ENCODE measurements at regions not wholly inside any gene's neighbourhood (a gene's known extent, or its start where the extent isn't known, plus 50 kb on each side); places are given as distances from the start of the nearest gene placed in this dataset.
"Not testable (repeated sequence)": the region's sequence is repeated elsewhere in the genome, so short reads cannot be mapped to it uniquely, and the experiment has no call there.

DNA sequence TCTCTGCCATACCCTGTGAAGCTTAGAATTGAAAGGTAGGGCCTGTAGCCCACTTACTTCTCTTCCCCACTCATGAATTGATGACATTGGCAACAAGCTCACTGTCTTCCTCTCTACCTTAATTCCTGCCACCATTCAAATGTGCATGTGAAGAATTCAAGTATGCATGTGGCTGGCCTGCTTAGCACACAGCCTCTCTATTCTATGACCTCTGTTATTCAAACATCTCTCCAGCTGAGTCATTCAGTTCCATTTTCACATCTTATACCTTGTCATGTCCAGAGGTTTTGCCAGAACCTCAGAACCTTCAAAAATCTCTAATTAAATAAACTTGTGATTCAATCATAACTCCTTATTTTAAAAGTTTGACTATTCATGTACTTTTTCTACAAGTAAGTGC lies 114.7 kb upstream of the MAN2A1 start:
- FAIRE-seq: no peak

- FAIRE-seq: no peak
Measured at GRCh38 chr5:109573766-109574165, 116.0 kb upstream of the MAN2A1 start.

DNA sequence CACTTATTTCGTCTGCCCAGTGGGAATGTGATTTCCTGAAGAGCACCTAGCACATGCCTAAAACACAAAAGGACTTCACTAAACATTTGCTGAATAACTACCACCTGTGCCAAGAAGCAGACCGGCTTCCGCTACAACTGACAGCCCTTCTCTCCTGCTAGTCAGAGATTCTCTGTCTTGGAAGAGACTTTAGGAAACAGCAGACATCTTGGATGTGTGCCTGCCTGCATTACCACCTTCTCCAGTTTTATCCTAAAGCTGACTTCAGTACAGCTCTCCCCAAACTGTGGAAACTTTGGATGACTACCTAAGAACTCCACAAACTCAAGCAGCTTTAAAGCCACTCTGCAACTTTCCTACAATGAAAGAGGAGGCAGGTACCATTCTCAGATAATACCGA lies 116.5 kb upstream of the MAN2A1 start:
- FAIRE-seq: no peak

- no peak for FAIRE-seq
Measured at GRCh38 chr5:109571785-109572184, 117.9 kb upstream of the MAN2A1 start.

DNA sequence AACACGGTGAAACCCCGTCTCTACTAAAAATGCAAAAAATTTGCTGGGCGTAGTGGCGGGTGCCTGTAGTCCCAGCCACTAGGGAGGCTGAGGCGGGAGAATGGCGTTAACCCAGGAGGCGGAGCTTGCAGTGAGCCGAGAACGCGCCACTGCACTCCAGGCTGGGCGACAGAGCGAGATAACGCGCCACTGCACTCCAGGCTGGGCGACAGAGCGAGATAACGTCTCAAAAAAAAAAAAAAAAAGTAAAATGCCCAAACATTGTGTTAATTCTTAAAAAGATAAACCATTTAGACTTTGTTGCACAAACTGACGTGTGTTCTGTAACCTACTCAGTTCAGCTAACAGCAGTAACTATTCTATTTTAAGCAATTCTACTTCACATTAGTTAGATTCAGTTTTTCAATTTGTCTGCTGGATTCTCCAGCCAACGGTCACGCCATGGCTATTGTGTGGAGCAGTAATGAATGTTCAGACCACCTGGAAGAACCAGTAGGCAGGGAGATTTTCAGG lies 119.3 kb upstream of the MAN2A1 start:
- FAIRE-seq: no peak

GRCh38 chr5:109567374-109568044 lies 122.2 kb upstream of the MAN2A1 start:
- FAIRE-seq: no peak

GRCh38 chr5:109566361-109566760 lies 123.4 kb upstream of the MAN2A1 start:
- no peak for FAIRE-seq

- FAIRE-seq: no peak
Measured at GRCh38 chr5:109563739-109564138, 126.0 kb upstream of the MAN2A1 start.

DNA sequence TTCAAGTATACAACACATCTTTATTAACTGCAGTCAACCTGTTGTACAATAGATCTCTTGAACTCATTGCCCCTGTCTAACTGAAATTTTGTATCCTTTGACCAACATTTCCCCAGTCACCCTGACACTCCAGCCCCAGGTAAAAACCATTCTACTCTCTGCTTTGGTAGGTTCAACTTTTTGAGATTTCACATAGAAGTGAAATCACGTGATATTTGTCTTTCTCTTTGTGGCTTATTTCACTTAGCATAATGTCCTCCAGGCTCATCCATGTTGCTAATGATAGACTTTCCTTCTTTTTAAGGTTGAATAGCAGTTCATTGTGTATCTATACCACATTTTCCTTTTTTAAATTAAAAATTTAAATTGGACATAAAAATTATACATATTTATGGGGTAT lies 126.5 kb upstream of the MAN2A1 start:
- no peak for FAIRE-seq

- FAIRE-seq: no peak
Measured at GRCh38 chr5:109562441-109562840, 127.3 kb upstream of the MAN2A1 start.

DNA sequence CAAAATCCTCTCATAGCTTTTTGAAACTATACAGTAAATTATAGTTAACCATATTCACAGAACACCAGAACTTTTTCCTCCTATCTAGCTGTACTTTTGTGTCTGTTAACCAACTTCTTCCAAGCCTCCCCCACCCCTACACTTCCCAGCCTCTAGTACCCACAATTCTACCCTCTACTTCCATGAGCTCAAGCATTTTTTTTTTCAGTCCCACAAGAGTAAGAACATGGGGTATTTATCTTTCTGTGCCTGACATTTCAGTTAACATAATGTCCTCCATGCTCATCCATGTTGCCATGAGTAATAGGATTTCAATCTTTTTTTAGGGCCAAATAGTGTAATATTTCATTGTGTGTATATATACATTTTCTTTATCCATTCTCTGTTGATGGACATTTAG lies 128.3 kb upstream of the MAN2A1 start:
- FAIRE-seq: no peak

DNA sequence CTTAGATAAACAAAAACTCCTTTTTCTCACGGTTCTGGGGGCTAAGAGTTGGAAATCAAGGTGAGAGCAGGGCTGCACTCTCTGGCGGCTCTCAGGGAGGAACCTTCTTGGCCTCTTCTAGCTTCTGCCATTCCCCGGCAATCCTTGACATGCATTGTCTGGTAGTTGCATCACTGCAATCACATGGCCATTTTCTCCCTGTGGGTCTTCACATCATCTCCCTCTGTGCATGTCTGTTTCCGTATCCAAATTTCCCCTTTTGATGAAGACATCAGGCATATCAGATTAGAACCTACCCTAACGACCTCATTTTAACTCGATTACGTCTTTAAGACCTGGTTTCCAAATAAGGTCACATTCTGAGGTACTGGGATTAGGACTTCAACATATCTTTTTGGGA lies 129.2 kb upstream of the MAN2A1 start:
- no peak for FAIRE-seq

DNA sequence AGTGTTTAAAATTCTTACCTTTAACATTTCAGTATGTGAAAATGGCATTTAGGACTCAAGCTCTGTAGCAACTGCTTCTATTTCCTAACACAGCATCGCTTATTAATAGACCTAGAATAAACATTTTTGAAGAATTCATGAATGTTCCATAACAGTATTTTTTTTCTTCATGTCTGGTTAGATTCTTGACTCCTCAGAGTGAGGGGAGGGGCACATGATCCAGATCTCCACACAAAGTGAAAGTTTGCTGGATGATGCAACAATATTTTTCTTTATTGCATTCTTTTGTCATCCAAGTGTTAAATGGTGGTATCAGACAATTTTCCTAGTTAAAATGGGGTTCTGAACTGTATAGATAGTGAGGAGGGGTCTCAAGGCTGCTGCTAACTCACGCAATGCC lies 130.8 kb upstream of the MAN2A1 start:
- no peak for FAIRE-seq

GRCh38 chr5:109558364-109558763 lies 131.4 kb upstream of the MAN2A1 start:
- FAIRE-seq: no peak

DNA sequence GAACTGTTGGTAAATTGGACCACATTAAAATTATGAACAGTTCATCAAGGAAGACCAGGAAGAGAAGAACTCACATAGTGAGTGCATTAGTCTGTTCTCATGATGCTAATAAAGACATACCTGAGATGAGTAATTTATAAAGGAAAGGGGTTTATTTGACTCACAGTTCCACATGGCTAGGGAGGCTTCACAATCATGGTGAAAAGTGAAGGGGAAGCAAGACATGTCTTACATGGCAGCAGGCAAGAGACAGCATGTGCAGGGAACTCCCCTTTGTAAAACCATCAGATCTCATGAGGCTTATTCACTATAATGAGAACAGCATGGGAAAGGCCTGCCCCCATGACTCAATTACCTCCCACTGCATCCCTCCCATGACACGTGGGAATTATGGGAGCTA lies 135.9 kb upstream of the MAN2A1 start:
- no peak for FAIRE-seq

GRCh38 chr5:109551234-109551633 lies 138.5 kb upstream of the MAN2A1 start:
- not testable (repeated sequence) for FAIRE-seq

- no peak for FAIRE-seq
Measured at GRCh38 chr5:109550077-109550476, 139.7 kb upstream of the MAN2A1 start.

GRCh38 chr5:109546461-109546860 lies 136.7 kb upstream of the PJA2 start:
- FAIRE-seq: no peak

DNA sequence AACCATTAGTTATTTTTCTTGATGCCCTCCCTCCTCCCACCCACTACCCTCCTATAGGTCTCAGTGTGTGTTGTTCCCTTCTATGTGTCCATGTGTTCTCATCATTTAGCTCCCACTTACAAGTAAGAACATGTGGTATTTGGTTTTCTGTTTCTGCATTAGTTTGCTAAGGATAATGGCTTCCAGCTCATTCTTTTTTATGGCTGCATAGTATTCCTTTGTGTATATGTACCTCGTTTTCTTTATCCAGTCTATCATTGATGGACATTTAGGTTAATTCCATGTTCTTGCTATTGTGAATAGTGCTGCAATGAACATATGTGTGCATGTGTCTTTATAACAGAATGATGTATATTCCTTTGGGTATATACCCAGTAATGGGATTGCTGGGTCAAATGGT lies 135.1 kb upstream of the PJA2 start:
- not testable (repeated sequence) for FAIRE-seq

DNA sequence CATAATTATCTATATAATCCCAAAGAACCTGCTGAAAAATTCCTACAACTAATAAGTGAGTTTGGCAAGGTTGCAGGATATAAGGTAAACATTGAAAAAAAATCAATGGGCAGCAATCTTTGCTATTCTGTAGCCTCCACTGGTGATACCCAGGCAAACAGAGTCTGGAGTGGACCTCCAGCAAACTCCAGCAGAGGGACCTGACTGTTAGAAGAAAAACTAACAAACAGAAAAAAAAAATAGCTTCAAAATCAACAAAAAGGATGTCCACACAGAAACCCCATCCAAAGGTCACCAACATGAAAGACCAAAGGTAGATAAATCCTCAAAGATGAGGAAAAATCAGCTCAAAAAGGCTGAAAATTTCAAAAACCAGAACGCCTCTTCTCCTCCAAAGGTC lies 128.9 kb upstream of the PJA2 start:
- not testable (repeated sequence) for FAIRE-seq

GRCh38 chr5:109535090-109535489 lies 125.3 kb upstream of the PJA2 start:
- not testable (repeated sequence) for FAIRE-seq

DNA sequence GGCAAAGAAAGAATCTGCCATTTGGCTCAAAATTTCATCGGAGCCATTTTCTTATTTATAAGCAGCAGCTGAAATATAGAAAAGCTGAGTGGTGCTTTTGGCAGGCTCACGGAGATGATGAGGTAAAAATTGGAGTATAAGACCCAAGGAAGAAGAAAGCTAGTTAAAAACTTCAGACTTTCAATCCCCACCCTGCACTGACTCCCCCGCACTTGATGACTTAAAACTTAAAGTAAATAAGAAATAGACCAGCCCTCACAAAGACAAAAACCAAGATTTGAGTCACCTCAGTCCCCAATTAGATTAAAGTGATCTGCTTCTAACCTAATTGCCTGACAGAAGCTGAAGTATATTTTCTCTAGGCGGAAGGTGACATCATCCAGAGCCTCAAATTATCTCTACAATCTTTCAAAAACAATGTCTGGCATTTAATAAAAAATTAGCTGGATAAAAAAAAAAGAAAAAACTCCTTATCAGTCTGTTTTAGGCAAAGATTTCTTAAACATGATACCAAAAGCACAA lies 124.0 kb upstream of the PJA2 start:
- no peak for FAIRE-seq

- FAIRE-seq: no peak
Measured at GRCh38 chr5:109532773-109533364, 123.1 kb upstream of the PJA2 start.

DNA sequence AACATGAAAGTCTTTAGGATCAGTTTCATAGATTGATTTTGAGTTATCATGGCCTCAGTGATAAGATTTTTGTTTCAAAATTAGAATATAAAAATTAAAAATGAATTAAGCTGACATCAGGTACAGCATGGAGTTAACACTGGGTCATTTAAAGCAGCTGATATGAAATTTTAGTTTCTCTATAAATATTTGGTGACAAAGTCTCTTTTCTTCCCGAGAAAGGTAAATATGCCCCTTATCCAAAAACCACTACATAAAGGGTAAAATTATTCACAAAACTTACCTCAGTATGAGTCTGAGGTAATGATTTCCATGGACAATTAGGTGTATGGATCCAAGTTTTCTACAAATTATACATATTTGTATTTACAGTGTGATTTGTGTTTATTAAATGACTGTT lies 121.5 kb upstream of the PJA2 start:
- FAIRE-seq: no peak

DNA sequence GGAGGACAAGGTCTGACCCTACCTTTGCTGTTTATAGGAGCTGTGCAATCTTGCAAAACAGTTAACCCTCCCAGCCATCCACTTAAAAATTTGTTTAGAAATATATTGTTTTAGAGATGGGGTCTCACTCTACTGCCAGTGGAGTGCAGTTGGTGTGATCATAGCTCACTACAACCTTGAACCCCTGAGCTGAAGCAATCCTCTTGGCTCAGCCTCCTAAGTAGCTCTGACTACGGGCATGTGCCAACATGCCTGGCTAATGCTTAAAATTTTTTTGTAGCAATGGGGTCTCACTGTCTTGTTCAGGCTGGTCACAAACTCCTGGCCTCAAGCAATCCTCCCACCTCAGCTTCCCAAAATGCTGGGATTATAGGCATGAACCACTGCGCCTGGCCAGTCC lies 120.2 kb upstream of the PJA2 start:
- no peak for FAIRE-seq

Measured in A204.1 (cell line).